ENCODE measurements at regions not wholly inside any gene's neighbourhood (a gene's known extent, or its start where the extent isn't known, plus 50 kb on each side); places are given as distances from the start of the nearest gene placed in this dataset.

DNA sequence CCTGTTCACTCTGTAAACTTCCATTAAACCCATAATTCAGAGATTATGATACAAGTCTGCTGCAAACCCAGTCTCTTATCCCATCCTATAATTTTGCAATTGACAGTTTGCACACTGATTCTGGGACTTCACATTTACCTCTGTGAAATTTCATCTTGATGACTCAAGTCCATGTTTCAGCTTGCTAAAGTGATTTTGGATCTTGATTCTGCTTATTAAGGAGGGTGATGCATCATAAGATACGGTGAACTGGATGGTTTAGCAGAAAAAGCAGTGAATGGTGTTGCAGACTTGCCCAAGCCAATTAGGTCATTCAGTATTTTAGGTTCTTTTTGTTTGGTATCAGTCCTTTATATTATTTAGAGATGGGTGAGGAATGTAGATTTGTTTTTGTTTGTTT lies 125.5 kb upstream of the PODXL start:
- TF ChIP-seq POLR2AphosphoS5 (IDR thresholded peaks at IDR 0.05; ENCODE audit: borderline replicate concordance, low read depth, low read length) (no peak), EZH2 (IDR thresholded peaks at IDR 0.05) (no peak), FOXP2 (optimal IDR thresholded peaks at IDR 0.05; ENCODE audit: control extremely low read depth, extremely low read length, insufficient read depth) (no peak)
